OCI-LY1 (cell line): ENCODE measurements at regions not wholly inside any gene's neighbourhood (a gene's known extent, or its start where the extent isn't known, plus 50 kb on each side); places are given as distances from the start of the nearest gene placed in this dataset.

Experiments
- CTCF ChIP-seq: fragments of 200-600 bp; sonication (generic), shearing (Covaris generic); IDR thresholded peaks from 2 replicates; pipeline ENCODE4 v1.5.1; 2017; ENCODE audit warnings: mild to moderate bottlenecking, antibody characterized with exemption, low read length, moderate library complexity, mixed read lengths
- EZH2 ChIP-seq: fragments of 200-600 bp; sonication (generic), shearing (Covaris generic); IDR thresholded peaks from 2 replicates; pipeline ENCODE4 v1.8.0; 2017; ENCODE audit warnings: borderline replicate concordance, mixed run types, mild to moderate bottlenecking, antibody characterized with exemption, low read length, moderate library complexity, mixed read lengths

- TF ChIP-seq CTCF (no peak), EZH2 (no peak)
Observed at GRCh38 chr4:89575840-89576239, 261.1 kb downstream of the SNCA start.
